Kasumi-1 (cell line): ENCODE measurements at regions not wholly inside any gene's neighbourhood (a gene's known extent, or its start where the extent isn't known, plus 50 kb on each side); places are given as distances from the start of the nearest gene placed in this dataset.
"Not testable (repeated sequence)": the region's sequence is repeated elsewhere in the genome, so short reads cannot be mapped to it uniquely, and the experiment has no call there.

Source experiments
- DNase-seq, 2 experiments: peaks; one replicate each; lab custom pipeline; 2025; lab: John Stamatoyannopoulos, UW

DNA sequence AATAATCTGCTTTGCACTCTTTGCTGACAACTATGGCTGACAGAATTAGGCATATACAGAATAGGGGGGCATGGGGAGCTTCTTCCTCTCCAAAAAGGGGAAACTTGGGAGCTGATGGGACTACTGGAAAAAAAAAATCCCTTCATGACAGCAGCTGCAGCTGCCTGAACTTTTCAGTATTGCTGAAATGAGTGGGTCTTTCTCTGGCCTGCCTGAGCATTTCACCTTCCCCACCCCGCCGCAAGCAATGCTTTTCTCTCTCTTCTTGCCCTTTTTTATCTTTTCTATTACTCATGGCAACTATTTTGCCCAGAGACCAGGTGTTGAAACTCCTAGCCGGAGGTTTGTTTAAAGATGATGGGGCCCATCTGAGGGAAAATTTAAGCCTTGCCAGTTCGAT is 244.9 kb downstream of the SEMA3D start:
- no peak for DNase-seq

DNA sequence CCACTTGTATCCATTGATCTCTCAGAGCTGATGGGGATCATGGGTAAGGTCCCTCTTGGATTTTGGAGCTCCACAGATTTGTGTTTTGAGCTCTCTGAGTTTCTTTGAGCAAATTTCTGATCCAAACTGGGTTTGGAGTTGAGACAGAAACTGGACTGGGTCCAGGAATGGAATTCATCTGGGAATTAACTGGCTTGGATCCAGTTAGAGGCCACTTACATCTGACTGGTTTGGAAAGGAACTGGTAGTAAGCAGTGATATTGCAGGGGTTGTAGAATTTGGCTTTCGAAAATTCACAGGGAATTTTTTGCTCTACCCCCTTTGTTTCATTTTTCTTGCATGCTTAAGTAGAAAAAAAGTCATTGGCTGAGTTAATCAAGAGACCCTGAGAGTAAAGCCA is 245.6 kb downstream of the SEMA3D start:
- no peak for DNase-seq

DNA sequence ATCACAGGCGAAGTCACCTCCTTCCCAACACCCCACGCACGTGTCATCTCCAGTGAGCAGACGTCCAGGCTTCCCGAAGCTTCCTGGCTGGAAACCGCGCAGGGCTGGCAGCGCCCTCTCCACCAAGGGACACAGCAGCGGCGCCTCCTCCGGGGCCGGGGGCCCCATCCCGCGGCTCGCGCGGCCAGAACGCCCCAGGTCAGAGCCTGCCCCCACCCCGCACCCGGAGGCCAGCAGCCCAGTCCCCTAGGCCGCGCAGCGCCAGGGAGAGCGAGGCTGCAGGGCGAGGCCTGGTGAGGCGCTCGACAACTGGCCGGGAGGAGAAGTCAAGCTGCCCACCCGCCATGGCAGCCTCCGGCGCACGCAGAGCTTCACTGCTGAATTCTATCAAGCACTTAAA is 247.0 kb downstream of the SEMA3D start:
- DNase-seq = no peak

DNA sequence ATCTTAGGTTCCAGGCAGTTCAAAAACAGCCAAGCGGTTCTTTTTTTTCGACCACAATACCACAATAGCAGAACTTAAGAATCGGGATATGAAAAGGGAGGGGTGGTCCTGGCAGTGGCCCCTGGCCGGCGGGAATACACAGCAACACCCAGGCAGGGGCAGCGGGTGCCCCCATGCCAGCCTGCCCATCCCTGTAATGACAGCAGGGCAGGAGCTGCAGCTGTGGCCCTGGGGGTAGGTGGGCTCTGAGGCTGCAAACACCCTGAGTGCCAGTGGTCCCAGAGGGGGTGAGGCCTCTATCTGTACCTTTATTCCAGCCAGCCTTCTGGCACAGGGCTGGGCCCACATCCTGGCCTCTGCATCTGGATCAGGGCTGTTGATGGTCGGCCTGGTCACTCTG is 247.4 kb downstream of the SEMA3D start:
- no peak for DNase-seq

DNA sequence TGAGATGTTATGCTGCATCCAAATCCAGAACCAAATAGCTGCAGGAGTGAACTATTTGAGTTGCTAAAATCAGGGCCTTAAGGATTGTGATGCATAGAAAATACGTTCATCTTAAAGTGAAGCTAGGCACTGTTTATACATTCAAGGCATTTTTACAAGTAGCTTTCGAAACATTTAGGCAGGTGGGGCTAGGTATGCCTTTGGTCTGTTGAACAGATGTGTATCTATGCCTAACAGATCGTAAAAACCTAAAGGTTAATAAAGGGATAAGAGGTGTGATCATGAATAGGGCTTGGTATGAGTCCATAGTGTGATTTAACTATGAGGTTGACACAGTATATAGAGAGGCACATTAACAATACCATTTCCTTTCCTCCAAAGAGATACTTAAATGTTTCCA is 262.5 kb downstream of the SEMA3D start:
- DNase-seq = no peak

DNA sequence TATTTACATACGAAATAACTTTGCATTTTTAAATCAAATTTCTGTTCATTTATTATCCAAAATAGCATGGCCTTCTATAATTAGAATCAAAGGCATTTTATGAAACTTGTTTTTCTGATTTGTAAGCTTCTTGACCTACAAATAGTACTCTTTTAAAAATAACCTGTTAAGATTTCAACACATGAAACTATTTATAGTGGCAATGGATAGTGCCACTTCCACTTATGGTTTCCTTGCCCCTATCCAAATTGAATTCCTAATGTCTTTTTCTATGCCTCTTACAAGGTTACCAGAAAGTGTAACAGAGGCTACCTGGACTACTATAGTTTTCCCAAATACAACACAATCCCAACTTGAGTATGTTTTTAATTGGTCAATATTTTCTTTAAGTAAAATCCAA is 263.5 kb downstream of the SEMA3D start:
- no peak for DNase-seq

DNA sequence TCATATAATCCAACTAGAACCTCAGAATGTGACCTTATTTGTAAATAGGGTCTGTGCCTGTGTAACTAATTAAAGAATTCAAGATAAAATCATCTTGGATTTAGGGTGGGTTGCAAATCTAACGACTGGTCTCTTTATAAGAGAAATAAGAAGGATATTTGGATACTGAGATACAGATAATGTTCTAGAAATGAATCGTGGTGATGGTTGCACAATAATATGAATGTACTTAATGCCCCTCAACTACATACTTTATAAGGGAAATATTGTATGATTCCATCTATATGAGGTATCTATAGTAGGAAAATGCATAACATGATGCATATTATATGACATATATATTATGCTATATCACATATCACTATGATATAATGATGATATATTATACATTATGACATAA is 265.7 kb downstream of the SEMA3D start:
- DNase-seq = no peak

DNA sequence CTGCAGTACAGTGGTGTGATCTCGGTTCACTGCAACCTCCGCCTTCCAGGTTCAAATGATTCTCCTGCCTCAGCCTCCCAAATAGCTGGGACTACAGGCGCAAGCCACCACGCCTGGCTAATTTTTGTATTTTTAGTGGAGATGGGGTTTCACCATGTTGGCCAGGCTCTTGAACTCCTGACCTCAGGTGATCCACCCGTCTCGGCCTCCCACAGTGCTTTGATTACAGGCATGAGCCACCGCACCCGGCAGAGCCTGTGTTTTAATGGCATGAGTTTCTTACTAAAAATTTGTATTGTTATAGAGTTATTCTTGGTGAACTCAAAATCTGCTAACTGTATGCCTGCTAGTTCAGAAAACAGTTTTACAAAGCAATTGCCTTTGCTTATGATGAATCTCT is 269.9 kb downstream of the SEMA3D start:
- not testable (repeated sequence) for DNase-seq

DNA sequence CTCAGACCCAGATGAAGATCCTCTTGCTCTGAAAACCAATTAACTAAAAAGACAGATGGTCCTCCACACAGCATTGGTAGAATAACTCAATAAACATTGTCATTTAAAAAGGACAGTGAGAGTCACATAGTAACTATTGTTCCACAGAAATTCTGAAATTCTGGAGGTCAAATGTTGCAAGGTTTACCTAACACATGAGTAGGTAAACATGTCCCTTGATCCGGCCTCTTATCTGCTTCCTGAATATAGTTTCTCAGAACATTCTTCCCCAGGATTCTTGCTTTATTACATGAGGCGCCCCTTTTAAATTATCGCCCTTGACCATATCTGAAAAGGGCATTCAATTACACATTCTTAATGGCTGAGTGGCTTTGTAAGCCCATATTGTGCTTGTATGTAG is 270.7 kb downstream of the SEMA3D start:
- no peak for DNase-seq

DNA sequence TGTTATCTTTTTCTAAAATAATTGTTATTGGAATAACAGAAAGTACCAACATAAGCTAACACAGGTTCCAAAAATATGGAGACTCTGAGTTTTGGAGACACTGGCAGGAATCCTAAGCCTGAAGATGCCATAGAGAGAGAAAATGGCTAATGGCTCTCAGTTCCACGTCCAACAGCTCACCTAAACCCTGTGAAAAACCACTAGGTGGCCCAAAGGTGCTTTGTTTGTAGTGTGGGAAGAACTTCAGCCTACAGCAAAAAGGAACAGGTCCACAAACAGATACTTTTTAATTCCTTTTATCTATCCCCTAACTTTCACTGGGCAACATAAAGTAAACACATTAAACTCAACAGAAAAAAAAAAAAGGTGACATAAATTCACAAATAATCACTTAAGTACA is 272.3 kb downstream of the SEMA3D start:
- no peak for DNase-seq

DNA sequence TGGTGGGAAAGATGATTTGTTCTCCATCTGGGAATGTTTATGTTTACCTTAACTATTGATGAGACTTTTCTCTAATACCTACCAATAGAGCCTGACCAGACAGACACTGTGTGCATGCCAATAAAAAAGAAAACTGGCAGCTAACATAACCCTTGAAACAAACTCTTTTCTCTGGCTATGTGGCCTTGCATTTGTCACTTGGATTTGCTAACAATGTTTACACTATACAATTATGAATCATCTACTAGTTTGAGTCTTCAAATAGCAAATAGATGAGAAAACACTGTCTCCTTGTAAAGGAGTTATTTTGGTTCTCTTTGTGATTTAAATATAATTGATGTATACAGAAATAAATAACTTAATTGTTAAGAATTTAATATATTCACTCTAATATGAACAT is 273.1 kb downstream of the SEMA3D start:
- DNase-seq = no peak

DNA sequence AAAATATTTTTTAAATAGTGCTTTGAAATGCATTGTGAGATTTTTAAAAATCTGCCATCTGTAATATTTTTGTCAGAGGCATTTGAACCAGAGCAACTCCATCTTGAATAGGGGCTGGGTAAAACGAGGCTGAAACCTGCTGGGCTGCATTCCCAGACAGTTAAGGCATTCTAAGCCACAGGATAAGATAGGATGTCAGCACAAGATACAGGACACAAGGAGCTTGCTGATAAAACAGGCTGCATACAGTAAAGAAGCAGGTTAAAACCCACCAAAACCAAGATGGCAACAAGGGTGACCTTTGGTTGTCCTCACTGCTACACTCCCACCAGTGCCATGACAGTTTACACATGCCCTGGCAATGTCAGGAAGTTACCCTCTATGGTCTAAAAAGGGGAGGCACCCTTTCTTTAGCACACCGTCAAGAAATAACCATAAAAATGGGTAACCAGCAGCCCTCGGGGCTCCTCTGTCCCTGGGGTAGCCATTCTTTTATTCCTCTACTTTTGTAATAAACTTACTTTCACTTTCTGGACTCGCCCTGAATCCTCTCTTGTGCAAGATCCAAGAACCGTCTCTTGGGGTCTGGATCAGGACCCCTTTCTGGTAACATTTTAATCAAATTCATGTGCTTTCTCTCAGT is 273.7 kb downstream of the SEMA3D start:
- no peak for DNase-seq

DNA sequence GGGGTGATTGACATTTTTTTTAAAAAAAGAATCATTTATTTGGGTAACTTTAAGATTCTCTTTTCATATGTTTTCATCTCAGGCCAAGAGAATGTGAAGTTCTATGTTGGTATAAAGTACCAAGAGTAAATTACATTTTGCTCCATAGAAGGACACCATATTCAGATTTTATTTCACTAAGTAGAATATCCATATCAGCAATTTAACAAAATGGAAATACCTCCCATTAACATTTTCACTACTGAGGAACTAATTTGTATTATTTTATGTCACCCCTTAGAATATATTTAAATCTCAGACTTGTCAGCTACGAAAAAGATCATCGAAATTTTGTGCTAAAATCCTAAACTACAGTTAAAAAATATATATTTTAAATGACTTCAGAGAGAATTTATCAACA is 274.3 kb downstream of the SEMA3D start:
- no peak for DNase-seq

DNA sequence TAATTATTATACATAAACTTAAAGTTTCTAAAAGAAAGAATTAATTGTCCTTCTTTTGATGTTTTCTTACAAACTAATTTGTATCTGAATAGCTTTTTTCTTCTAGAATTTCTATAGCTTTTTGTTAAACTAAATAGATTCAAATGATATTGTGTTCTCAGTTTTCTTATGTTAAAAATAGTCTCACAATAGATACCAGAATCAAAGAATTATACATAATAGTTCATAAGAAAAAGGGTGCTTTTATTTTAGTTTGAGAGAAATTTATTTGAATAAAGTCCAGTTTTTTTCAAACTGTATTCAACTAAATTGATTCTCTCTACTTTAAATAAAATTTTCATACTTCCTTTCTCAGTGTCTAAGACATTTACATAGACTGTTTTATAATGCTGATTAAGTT is 274.8 kb downstream of the SEMA3D start:
- DNase-seq = no peak

DNA sequence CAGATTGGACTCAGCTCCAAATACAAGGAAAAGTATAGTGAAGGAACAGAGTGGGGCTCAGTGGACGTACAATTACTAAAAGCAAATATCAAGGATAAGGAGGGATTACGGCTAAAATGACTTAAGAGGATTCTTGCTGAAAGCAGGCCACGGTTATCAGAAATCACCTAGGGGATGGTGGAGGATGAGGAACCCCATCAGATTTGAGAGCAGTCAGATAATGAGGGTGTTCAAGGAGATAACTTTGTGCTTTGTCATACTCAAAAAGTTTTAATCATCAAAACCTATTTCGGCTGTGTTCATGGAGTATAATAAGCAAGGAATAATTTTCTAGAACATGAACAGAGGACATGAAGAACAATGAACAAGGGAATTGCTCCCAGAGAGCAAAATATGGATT is 275.8 kb downstream of the SEMA3D start:
- DNase-seq = no peak

DNA sequence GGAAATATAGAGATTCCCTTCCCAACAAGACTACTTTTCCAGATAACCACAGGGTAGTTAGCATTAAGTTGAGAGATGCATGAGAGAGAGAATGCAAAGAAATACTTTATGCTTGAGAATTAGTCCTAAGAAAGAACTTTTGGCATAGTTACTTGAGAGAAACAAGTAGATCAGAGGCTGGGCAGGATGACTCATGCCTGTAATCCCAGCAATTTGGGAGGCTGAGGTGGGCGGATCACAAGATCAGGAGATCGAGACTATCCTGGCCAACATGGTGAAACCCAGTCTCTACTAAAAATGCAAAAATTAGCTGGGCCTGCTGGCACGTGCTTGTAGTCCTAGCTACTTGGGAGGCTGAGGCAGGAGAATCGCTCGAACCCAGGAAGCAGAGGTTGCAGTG is 276.5 kb downstream of the SEMA3D start:
- DNase-seq = not testable (repeated sequence)

DNA sequence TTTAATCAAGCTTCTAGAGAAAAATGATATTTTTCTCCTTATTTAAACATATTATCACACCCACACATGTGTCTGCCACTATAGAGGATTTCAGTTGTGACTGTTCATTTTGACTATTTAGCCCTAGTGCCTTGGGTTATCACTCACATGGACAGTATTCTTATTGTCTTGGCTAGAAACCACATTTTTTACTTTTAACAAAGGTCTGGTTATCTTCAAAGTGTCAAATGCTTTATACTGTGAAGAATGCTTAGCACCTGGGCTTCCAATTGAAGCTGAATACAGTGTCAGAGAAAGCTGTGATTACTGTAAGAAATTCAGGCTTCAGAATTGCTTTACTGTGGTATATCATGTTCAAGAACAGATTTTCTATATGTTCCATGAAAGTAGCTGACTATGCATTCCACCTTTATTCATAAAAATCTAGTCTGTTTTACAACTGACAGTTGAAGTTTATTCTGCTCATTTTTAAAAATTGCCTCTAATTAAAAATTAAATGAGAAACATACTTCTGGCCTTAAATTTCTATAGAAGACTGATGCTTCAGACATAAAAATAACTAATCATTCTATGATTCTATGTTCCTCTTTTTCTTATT is 278.6 kb downstream of the SEMA3D start:
- no peak for DNase-seq

DNA sequence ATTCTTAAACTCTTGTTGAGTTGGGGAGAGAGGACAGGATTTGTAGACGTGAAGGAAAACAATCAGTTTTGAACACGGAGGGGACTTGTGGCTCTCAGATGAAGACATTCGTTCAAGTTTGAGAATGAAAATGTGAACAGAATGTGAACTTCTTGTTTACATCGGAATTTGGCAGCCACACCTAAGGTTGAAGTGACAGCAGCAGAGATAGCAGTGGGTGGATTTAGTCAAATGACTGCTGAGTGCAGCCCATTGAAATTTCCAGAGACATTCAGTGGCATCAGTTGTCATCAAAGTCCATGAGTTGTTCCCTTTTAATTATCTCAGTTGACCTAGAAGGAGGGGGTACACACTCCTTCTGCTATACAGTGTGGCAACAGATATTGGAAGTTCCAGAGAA is 280.0 kb downstream of the SEMA3D start:
- DNase-seq = no peak

DNA sequence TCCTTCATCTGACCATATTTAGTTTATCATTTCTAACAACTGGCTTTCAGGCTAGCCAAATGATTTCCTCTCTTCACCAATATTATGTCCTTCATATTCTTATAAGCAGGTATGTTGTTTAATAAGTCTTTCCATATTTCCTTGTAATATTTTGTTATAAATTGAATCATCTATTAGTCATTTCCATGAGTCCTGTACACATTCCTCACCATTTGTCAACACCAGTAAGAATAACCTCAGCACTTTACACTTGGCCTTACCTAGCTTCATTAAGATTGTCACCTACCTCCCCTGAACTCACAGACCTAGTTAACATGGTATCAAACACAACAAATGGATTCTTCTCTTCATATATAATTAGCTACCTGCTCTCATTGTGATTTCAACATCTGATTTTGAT is 282.3 kb downstream of the SEMA3D start:
- DNase-seq = no peak

DNA sequence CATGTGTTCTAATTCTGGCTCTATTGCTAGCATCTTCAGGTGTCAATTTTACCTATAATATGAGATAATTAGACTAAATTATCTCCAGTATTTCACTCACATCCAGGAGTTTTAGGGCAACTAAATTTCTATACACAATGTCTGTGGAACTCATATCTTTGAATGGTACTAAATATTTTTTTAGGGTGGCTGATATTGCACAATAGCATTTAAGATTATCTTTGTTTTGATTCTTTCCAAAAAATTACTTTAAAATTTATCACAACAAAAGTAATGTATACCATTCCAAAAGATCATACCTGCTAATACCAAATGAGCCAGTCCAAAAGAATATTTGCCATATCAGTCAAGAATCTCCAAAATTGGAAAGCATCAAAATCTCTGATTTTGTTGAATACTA is 285.5 kb downstream of the SEMA3D start:
- no peak for DNase-seq

DNA sequence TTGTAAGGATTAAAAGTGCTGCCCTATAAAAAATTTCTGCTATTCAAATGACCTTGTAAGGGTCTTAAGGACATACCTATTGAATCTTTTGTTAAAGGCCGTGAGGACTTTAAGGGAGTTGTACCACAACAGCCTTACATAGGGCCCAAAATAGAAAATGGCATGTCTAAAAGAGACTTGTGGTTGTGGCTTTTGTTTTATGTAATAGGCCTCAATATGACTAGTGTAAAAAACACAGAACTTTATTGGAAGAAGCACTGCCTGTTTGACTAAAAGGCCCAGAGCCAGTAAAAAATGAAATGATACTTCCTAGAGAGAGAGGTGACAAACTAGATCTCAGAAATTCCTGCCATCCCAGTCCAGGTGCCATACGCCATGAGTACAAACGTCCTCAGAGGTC is 286.6 kb downstream of the SEMA3D start:
- DNase-seq = peak; percentile 4 to 17

DNA sequence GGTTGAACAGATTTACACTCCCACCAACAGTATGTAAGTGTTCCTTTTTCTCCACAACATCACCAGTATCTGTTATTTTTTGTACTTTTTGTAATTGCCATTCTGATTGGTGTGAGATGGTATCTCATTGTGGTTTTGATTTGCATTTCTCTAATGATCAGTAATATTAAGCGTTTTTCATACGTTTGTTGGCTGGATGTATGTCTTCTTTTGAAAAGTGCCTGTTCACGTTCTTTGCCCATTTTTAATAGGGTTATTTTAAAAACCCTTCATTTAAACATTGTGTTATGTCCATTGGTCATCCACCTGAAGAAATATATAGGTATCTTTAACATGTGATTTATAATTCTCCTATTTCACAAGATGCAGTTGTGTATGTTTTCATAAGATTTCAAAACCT is 291.3 kb downstream of the SEMA3D start:
- no peak for DNase-seq

DNA sequence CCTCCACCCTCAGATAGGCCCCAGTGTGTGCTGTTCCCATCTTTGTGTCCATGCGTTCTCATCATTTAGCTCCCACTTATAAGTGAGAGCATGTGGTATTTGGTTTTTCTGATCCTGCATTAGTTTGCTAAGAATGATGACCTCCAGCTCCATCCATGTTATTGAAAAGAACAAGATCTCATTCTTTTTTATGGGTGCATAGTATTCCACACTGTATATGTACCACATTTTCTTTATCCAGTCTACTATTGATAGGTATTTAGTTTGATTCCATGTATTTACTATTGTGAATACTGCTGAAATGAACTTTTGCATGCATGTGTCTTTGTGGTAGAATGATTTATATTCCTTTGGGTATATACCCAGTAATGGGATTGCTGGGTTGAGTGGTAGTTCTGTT is 303.3 kb downstream of the SEMA3D start:
- DNase-seq = not testable (repeated sequence)

DNA sequence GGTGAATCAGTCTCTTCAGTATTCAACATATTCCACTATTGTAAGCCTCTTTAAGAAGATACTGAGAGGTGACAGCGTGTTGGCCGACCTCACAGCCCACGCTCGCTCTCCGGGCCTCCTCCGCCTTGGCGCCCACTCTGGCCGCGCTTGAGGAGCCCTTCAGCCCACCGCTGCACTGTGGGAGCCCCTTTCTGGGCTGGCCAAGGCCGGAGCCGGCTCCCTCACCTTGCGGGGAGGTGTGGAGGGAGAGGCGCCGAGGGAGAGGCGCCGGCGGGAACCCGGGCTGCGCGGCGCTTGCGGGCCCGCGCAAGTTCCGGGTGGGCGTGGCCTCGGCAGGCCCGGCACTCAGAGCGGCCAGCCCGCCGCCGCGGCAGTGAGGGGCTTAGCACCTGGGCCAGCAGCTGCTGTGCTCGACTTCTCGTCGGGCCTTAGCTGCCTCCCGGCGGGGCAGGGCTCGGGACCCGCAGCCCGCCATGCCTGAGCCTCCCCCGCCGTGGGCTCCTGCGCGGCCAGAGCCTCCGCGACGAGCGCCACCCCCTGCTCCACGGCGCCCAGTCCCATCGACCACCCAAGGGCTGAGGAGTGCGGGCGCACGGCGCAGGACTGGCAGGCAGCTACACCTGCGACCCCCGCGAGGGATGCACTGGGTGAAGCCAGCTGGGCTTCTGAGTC is 306.4 kb downstream of the SEMA3D start:
- not testable (repeated sequence) for DNase-seq
